GM19455 (cell line): ENCODE measurements at regions not wholly inside any gene's neighbourhood (a gene's known extent, or its start where the extent isn't known, plus 50 kb on each side); places are given as distances from the start of the nearest gene placed in this dataset.
"Not testable (repeated sequence)": the region's sequence is repeated elsewhere in the genome, so short reads cannot be mapped to it uniquely, and the experiment has no call there.

Experiments
- ATAC-seq: cut with Tn5 transposase; IDR thresholded peaks from one replicate; pipeline ENCODE4 v1.9.1; 2021; ENCODE audit not compliant: unreplicated experiment

DNA sequence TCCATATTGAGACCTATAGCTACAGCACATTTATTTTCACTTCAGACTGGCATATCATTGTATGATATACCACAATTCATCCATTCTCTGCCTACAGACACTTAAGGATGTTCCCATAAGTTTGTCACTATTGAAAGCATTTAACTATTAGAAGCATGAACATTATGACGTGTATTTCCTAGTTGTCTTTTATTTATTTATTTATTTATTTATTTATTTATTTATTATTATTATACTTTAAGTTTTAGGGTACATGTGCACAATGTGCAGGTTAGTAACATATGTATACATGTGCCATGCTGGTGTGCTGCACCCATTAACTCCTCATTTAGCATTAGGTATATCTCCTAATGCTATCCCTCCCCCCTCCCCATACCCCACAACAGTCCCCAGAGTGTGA is 448.0 kb downstream of the TMEM232 start:
- ATAC-seq: not testable (repeated sequence)

DNA sequence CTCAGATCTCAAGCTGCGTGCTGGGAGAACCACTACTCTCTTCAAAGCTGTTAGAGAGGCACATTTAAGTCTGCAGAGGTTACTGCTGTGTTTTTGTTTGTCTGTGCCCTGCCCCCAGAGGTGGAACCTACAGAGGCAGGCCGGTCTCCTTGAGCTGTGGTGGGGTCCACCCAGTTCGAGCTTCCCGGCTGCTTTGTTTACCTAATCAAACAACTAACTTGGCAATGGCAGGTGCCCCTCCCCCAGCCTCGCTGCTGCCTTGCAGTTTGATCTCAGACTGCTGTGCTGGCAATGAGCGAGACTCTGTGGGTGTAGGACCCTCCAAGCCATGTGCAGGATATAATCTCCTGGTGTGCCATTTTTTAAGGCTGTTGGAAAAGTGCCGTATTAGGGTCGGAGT is 442.4 kb downstream of the TMEM232 start:
- ATAC-seq: not testable (repeated sequence)

DNA sequence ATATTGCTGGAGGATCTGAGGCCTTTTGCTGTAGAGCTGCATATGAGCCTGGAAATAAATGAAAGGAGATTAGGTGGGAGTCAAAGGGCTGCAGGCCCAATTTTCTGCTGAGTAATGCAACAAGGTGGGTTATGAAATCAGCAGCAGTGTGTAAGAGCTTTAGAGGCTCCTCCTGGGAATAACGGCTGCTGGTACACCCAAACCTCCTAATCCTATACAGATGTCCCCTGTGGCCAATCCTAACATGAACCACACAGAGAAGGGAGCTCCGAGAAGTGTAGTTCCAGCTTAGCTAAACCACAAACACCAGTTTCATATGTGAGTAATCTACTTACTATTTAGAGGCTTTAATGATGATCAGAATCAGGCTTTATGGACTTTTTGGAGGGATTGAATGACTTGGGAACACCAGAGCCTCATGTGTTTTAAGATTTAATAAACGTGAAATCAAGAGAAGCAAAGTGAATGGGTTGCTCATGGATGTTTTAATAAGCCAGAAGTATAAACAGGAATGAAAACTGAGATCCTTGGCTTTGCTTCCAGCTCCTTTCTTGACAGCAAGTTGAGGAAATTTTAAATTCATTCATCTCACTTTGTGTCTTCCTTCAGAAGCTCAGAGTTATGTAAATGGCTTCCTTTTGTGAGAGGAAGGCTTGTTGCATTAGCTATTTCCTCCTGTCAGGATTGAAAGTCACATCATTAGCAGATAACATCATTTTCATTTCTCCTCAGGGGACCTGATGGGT is 437.5 kb downstream of the TMEM232 start:
- no peak for ATAC-seq

DNA sequence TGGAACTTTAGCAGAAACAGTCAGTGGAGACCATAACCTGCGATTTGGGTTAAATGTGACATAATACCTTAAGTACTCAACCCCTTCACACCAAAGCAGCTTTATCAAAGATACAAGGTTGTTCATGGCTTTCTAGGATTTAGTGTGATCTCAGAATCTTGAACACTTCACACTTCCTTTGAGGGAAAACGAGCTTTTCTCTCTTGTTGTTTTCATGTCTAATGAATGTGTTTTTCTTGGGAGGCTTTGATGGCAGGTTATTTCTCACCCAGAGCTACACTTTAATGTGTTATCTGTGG is 437.0 kb downstream of the TMEM232 start:
- no peak for ATAC-seq

DNA sequence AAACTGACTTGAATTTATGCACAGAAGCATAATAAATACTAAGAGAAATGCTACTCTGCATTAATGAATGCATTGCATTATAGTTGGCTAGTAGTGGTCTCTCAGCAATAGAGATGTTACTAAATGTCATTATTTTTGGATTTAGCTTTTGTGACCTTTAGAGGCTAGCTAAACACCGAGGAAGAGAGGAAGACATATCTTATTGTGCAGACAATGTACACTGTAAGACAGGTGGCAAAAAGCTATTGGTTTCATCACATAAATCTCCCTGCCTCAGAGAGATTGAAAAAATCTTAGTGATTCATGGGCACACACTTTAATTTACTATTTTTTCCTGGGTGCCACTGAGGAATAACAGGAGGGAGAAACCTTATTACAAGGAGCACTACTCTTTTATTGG is 435.9 kb downstream of the TMEM232 start:
- ATAC-seq: no peak

DNA sequence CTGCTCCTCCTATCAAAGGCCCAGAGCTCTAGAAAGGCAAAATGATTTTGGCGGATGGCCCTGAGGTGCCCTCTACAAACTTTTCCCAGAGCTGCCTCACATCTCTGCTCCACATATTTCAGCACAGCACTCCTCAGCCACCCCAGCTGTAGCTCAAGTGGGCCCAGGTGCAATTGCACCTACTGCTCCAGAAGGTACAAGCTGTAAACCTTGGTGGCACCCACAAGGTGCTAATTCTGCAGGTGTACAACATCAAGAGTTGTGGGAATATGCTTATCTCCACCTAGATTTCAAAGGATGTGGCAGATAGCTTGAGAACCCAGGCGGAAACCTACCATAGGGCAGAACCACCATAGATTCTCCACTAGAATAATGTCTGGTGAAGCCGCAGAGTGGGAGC is 432.2 kb downstream of the TMEM232 start:
- no peak for ATAC-seq

DNA sequence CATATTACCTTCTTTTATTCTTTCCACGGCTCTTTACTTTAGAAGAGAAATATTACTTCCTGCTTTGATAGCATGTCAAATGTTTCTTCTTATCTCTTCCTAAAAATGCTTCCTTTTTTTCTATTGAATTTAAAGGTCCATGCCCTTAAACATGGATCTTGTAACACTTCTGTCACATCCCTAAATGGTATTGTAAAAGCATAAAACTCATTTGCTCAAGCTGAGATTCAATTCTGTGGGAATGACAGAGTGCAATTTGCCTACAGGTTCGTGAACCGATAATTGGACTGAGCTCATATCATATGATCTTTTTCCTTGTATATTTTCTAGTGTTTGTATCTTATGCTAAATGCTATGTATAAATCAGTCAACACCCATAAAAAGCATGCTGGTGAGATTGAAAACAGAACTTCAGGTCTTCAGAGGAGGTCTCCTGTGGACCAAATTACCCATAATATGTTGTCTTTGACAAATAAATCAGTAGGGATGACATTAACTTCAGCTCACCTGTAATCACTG is 429.3 kb downstream of the TMEM232 start:
- no peak for ATAC-seq

DNA sequence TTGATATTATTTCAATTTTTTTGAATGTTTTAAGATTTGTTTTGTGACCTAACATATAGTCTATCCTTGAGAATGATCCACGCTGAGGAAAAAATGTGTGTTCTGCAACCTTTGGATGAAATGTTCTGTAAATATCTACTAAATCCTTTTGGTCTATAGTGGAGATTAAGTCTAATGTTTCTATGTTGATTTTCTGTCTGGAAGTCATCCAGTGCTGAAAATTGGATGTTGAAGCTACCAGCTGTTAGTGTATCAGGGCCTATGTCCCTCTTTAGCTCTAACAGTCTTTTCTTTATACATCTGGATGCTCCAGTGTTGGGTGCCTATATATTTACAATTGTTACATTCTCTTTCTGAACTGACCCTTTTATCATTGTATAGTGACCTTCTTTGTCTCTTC is 422.3 kb downstream of the TMEM232 start:
- ATAC-seq: no peak

DNA sequence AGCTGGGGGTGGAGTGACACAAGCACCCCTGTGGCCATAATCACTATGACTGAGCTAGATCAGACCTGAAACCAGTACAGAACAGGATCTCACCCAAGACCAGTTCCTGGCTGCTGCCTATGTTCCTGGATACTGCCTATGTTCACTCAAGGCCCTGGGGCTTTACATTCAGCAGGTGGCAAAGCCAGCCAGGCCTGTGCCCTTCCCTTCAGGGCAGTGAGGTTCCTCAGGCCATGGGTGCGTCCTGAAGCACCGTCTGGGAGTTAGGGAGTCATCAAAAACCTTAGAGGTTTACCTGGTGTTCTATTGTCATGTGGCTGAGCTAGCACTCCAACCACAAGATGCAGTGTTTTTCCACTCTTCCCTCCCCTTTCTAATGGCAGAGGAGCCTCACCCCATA is 419.8 kb downstream of the TMEM232 start:
- ATAC-seq: no peak

DNA sequence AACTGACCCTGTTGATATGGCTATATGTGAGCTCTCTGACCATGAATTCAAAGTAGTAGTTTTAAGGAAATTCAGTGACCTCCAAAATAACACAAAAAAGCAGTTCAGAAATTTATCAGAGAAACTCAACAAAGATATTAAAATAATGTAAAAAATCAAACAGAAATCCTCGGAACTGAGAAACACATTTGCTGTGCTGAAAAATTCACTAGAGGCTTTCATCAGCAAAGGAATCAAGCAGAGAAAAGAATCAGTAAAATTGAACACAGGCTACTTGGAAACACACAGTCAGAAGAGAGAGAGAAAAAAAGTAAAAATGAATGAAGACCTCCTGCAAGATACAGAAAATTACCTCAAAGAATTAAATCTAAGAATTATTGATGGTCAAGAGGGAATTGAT is 417.2 kb downstream of the TMEM232 start:
- no peak for ATAC-seq

DNA sequence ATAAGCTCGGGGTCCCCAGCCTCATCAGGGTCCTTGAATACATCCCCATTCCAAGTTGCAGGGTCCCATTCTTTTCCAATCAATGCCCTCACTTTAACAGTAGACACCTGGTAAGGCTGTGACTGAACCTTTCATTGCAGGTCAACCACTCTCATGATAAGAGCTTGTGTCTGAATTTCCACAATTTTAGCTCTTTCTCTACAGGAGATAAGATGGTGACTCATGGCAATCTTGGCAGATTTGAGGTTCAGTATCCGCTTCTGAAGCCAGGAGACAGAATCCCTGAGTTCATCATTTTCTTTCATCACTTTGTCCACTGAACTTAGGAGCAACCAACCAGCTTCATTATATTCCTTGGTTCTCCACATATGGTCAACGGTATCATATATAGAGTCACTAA is 409.9 kb downstream of the TMEM232 start:
- not testable (repeated sequence) for ATAC-seq

DNA sequence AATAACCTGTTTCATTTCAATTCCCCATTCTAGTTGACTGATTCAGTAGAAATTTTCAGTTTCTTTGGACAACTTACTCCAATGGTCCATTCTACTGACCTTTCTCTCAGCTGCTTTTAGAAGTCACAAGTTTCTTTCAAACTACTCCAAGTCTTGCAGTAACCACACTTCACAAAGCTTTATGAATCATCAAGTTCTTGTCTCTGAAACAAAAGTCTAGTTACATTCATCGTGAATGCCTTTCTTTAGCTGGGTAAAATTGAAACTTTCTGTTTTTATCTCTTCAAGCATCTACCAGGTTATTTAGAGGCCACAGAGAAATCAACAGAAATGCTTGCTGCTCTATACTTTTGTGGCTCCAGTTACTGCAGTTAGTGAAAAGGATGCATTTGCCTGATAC is 405.4 kb downstream of the TMEM232 start:
- ATAC-seq: no peak

DNA sequence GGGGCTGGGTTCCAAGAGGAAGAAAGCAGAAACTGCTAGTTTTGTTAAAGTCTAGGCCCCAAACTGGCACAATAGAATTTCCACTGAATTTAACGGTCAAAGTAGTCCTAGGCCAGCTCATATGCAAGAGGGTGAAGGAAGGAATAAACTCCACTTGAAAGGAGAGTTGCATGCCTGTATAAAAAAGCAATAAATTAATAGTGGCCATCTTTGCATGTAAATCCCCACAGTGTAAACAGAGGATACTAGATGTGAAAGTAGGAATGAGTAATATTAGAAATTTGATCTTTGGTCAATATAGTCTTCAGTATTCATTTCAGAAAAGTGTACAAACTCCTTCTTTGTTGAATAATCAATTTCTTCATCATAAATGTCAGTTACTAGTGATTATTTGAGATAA is 403.1 kb downstream of the TMEM232 start:
- no peak for ATAC-seq

DNA sequence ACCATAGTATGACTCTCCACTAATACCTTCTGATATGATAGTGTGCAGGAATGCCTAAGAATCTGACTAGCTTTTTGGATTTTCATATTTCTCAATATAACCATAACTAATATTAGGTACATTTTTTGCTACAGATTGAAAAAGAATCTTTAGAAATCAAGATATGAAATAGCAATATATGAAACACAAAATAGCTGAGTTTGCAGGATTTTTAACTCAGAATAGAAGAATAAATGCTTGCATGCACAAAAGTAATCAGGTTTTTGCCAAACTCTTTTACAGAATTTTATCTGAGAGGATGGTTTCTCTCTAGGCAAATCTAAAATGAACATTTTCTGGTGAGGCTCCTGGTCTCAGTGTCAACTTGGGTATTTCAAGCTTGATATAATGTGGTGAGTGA is 402.6 kb downstream of the TMEM232 start:
- ATAC-seq: no peak

DNA sequence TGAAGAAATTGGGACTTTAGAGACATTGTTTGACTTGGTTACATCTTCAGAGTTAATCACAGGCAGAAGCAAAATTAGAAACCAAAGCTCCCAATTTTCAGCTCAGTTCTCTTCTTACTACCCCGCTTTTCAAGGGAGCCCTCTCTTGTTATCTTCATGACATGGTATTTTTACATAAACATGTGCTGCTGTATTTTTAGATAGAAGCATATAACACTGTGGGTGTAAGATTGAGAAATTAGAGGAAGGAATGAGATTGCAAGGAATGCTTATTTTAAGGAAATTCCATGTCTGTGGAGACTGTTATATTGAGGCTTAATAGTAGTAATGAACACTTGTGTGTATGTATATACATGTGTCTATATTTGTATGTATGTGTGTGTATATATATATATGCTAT is 401.6 kb downstream of the TMEM232 start:
- ATAC-seq: no peak

DNA sequence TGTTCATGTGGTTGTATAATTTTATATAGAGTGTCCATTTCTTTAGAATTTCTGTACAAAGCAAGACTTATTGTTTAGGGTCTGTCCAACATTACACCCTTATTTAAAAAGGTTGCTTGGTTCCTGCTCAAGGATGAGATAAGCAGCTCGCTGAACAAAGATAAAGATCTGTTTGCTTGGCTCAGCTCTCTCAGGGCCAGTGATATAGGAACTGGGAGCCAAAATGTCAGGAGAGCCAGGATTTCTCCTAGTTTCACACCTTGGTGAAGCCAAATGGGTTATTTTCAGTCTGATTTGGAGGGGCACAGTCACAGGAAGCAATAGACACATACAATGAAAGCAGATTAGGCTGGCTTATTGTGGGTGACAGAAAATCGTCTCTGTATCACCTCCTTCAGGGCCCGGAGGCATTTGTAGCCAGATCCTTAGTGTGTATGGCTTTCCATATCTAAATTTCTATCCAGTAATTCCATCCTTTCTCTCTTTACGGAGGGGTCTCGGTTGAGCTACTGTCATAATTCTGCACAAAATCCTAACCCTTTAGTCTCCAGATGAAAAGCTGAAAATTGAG is 396.4 kb downstream of the TMEM232 start:
- ATAC-seq: no peak

DNA sequence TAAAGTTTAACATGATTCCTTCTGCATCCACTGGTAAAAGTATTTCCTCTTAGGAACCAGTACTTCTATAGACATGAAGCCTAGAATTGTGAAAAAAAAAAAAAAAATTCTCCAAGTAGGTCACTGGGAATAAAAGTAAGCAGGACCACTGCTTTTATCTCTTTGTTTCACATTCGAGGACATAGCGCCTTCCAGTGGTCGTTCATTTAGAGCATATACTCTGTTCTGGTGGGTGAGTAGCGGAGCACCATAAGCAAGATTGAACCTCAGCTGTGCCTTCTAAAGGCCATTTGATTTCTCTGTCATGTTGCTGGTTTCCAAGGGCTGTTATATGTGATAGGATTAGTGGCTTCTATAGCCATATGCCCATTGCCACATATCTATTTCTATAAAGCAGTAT is 393.1 kb downstream of the TMEM232 start:
- no peak for ATAC-seq

DNA sequence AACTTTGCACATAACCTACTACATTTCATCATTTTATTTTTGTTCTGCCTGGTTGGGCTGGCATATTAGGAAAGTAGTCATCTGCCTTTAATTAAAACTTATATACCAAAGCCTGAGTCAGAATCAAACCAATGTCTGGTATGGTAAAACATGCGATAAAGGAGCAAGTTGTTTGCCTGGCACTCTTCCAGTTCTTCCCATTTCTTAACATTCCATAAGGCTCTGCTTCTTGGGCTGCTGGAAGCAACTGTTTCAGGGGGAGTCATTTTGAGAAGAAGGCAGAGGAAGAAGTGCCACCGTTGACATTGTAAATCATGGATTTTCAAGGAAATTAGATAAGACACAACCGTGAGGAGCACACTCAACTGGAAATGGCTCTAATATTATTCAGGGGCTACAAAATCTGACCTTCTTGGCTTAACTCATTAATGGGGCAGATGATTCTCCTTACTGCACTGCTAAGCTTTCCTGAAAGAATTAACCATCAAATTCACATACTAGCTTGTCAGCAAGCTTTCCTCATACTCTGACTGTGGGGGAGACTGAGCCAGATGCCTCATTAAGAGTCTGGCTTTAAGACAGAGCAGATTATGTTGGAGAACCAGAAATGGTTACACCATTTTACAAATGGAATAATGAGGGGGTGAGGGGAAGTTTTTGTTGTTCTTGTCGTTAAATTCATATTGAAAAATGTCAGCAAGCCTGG is 391.0 kb downstream of the TMEM232 start:
- ATAC-seq: no peak

DNA sequence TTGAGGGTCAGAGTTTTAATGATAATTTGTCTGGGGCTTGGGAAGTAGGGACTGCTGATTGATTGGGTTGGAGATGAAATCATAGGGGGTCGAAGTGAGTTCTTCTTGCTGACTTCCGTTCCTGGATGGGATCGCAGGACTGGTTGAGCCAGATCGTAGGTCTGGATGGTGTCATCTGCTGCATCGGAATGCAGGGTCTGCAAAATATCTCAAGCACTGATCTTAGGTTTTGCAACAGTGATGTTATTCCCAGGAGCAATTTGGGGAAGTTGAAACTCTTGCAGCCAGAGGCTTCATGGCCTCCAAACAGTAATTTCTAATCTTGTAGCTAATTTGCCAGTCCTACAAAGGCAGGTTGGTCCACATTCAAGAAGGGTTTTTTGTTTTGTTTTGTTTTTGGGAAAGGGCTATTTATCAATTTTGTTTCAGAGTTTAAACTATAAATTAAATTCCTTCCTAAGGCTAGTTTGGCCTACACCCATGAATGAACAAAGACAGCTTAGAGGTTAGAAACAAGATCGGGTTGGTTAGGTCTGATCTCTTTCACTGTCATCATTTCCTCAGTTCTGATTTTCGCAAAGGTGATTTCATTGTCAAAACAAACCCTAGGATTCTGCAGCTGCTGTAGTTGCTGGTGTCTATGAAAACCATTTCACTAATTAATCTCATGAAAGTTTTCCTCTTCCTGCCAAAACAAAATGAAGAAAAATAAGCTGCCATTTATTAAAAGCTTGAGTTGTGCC is 388.0 kb downstream of the TMEM232 start:
- no peak for ATAC-seq

DNA sequence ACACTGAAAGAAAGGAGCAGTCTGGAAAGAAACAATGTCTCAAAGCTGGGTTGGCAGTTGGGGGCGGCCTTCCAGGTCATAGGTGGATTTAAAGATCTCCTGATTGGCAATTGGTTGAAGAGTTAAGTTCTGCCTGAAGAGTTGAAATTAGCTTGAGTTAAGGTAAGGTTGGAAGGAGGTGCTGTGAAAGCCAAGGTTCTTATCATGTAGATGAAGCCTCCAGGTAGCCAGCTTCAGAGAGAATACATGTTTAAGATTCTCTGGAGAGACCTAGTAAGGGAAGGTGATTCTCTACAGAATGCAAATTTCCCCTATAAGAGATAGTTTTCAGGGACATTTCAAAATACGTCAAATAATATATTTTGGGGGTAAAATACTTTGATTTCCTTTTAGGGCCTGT is 387.1 kb downstream of the TMEM232 start:
- ATAC-seq: no peak

DNA sequence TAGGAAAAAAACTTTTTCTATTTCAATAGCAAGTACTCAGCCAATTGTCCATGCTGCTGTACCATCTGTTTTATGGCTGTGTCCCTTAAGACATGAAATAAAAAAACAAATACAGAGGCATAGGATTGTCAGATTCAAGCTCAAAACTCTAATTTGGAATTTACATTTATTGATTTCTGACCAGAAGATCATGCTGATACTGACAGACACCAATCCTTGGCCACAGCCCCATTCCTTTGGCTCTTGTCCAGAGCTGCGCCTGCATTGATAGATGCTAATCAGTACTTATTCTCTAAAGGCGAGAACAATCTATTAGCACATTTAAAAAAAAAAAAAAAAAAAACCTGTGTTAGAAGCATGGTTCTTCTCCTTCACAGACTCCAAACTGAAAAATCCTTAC is 384.6 kb downstream of the TMEM232 start:
- no peak for ATAC-seq

DNA sequence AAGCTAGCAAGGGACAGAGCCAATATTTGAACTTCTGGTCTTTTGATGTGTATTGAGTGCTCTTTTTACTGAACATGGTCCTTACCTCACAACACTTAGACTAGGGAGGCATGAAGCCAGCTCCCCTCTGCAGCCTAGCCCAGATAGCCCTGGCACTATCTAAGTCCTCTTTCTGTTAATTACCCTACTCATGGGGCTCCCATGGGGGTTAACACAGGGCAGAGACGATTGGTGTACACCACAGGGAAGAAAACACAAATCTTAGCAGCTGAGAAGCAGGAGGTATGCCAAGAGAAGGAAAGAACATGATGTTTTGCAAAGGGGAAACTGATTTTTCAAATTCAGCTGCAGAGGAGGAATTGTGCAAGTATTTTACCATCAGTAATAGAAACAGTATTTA is 383.8 kb downstream of the TMEM232 start:
- ATAC-seq: no peak
